ENCODE measurements at regions not wholly inside any gene's neighbourhood (a gene's known extent, or its start where the extent isn't known, plus 50 kb on each side); places are given as distances from the start of the nearest gene placed in this dataset.

- DNase-seq, result no peak
- Mint-ChIP-seq H3K36me3 (ENCODE audit: insufficient read depth, unreplicated experiment) (no peaks in the 10 kb centered on the region), H3K9me3 (ENCODE audit: low read depth, unreplicated experiment) (peaks cover 7% of the 10 kb centered on the region), H3K4me3 (ENCODE audit: low read depth, unreplicated experiment) (no peak overlapping the region), H3K27me3 (ENCODE audit: unreplicated experiment) (no peaks in the 10 kb centered on the region), H3K27ac (ENCODE audit: unreplicated experiment) (no peak overlapping the region), H3K4me1 (ENCODE audit: low read depth, unreplicated experiment) (no peaks in the 10 kb centered on the region)
- TF ChIP-seq CTCF (IDR thresholded peaks at IDR 0.05; ENCODE audit: unreplicated experiment), result no peak
- intact Hi-C loops (cut with micrococcal nuclease; ENCODE audit: unreplicated experiment), result no loop called here
- CTCF ChIA-PET, result no interaction called here
- BruUV-seq (replicated peaks), result no TSS peak
These were observed 557.6 kb downstream of the QKI start for GRCh38 chr6:163971841-163972838.

GRCh38 chr6:163970846-163971564 lies 556.5 kb downstream of the QKI start:
- Mint-ChIP-seq H3K4me1 (ENCODE audit: low read depth, unreplicated experiment) (no peaks in the 10 kb centered on the region), H3K9me3 (ENCODE audit: low read depth, unreplicated experiment) (peaks cover 7% of the 10 kb centered on the region), H3K36me3 (ENCODE audit: insufficient read depth, unreplicated experiment) (no peaks in the 10 kb centered on the region), H3K4me3 (ENCODE audit: low read depth, unreplicated experiment) (no peak overlapping the region), H3K27ac (ENCODE audit: unreplicated experiment) (no peak overlapping the region), H3K27me3 (ENCODE audit: unreplicated experiment) (no peaks in the 10 kb centered on the region)
- no peak for DNase-seq
- TF ChIP-seq CTCF (IDR thresholded peaks at IDR 0.05; ENCODE audit: unreplicated experiment), result no peak
- intact Hi-C loops (cut with micrococcal nuclease; ENCODE audit: unreplicated experiment), result no loop called here
- no TSS peak for BruUV-seq (replicated peaks)
- CTCF ChIA-PET, result no interaction called here

- no peaks in the 10 kb centered on the region for H3K36me3 Mint-ChIP-seq (ENCODE audit: insufficient read depth, unreplicated experiment)
- CTCF ChIA-PET, result interaction anchor here (0.7 kb wide), 1 partner anchor 13 kb away, joined by 3 read pairs; no protein-coding TSS in a partner anchor
- intact Hi-C loops (cut with micrococcal nuclease; ENCODE audit: unreplicated experiment), result no loop called here
- DNase-seq, result no peak
- H3K27ac Mint-ChIP-seq (ENCODE audit: unreplicated experiment), result no peak overlapping the region
- no TSS peak for BruUV-seq (replicated peaks)
- peaks cover 3% of the 10 kb centered on the region for H3K9me3 Mint-ChIP-seq (ENCODE audit: low read depth, unreplicated experiment)
- TF ChIP-seq CTCF (IDR thresholded peaks at IDR 0.05; ENCODE audit: unreplicated experiment), result no peak
- H3K27me3 Mint-ChIP-seq (ENCODE audit: unreplicated experiment), result no peaks in the 10 kb centered on the region
- H3K4me3 Mint-ChIP-seq (ENCODE audit: low read depth, unreplicated experiment), result no peak overlapping the region
- H3K4me1 Mint-ChIP-seq (ENCODE audit: low read depth, unreplicated experiment), result no peaks in the 10 kb centered on the region
These were observed 551.2 kb downstream of the QKI start for GRCh38 chr6:163965426-163966348.

- no peaks in the 10 kb centered on the region for H3K27me3 Mint-ChIP-seq (ENCODE audit: unreplicated experiment)
- no peaks in the 10 kb centered on the region for H3K4me1 Mint-ChIP-seq (ENCODE audit: low read depth, unreplicated experiment)
- no peak overlapping the region for H3K27ac Mint-ChIP-seq (ENCODE audit: unreplicated experiment)
- CTCF ChIA-PET, result no interaction called here
- no peaks in the 10 kb centered on the region for H3K36me3 Mint-ChIP-seq (ENCODE audit: insufficient read depth, unreplicated experiment)
- TF ChIP-seq CTCF (IDR thresholded peaks at IDR 0.05; ENCODE audit: unreplicated experiment), result no peak
- H3K9me3 Mint-ChIP-seq (ENCODE audit: low read depth, unreplicated experiment), result peaks cover 2% of the 10 kb centered on the region
- no TSS peak for BruUV-seq (replicated peaks)
- DNase-seq, result no peak
- intact Hi-C loops (cut with micrococcal nuclease; ENCODE audit: unreplicated experiment), result no loop called here
- H3K4me3 Mint-ChIP-seq (ENCODE audit: low read depth, unreplicated experiment), result no peak overlapping the region
These were observed 550.3 kb downstream of the QKI start for GRCh38 chr6:163964789-163965188.
